ENCODE measurements at regions not wholly inside any gene's neighbourhood (a gene's known extent, or its start where the extent isn't known, plus 50 kb on each side); places are given as distances from the start of the nearest gene placed in this dataset.

DNA sequence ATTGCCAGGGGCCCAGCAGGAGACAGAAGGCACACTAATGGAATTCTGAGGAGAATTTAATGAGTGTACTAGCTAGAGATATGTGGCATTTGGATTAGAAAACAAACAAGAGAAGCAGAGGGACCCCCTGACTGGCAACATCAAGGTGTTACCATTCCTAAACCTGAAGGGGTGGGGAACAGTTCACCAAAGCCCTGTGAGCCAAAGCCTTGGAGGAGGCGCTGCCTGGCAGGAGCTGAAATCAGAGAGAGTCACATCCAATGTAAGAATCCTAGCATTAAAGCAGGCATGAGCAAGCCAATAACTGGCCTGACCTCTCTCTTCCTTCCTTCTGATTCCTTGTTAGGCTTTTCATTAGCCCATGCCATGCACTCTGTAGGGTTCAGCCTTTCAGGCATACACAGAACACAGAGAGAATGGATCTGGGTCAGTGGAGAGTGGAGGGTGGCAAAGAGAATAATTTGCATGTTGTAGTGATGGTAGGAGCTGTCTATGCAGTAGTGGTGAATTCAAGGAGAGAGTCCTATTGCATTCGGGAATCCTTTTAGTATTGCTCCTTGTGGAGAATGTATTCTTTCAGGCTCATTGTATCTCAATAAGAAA lies 367.2 kb upstream of the MAN1A1 start:
- no peaks in the 10 kb centered on the region for H3K27me3 ChIP-seq
- ATAC-seq: no peak
- TF ChIP-seq POLR2AphosphoS5 (IDR thresholded peaks at IDR 0.05) (no peak), EP300 (IDR thresholded peaks at IDR 0.05) (no peak), POLR2A (IDR thresholded peaks at IDR 0.05) (no peak)
- TF ChIP-seq, protein P1, sequence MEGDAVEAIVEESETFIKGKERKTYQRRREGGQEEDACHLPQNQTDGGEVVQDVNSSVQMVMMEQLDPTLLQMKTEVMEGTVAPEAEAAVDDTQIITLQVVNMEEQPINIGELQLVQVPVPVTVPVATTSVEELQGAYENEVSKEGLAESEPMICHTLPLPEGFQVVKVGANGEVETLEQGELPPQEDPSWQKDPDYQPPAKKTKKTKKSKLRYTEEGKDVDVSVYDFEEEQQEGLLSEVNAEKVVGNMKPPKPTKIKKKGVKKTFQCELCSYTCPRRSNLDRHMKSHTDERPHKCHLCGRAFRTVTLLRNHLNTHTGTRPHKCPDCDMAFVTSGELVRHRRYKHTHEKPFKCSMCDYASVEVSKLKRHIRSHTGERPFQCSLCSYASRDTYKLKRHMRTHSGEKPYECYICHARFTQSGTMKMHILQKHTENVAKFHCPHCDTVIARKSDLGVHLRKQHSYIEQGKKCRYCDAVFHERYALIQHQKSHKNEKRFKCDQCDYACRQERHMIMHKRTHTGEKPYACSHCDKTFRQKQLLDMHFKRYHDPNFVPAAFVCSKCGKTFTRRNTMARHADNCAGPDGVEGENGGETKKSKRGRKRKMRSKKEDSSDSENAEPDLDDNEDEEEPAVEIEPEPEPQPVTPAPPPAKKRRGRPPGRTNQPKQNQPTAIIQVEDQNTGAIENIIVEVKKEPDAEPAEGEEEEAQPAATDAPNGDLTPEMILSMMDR (IDR thresholded peaks at IDR 0.05): no peak
- no peaks in the 10 kb centered on the region for H3K36me3 ChIP-seq
- no peaks in the 10 kb centered on the region for H3K4me1 ChIP-seq
- WGBS, 2 donors (ENCODE audit: low coverage in 1 of 2): 81 to 96% methylated on average over 2 of the region's 2 CpGs
- no peaks in the 10 kb centered on the region for H3K9me3 ChIP-seq
- H3K27ac ChIP-seq: no peak overlapping the region
- no peak overlapping the region for H3K4me3 ChIP-seq

GRCh38 chr6:119713903-119714302 lies 364.3 kb upstream of the MAN1A1 start:
- Histone ChIP-seq H3K9me3 (no peaks in the 10 kb centered on the region), H3K27ac (no peak overlapping the region), H3K4me3 (no peak overlapping the region), H3K4me1 (no peaks in the 10 kb centered on the region), H3K27me3 (no peaks in the 10 kb centered on the region), H3K36me3 (no peaks in the 10 kb centered on the region)
- TF ChIP-seq POLR2A (IDR thresholded peaks at IDR 0.05) (no peak), EP300 (IDR thresholded peaks at IDR 0.05) (no peak), POLR2AphosphoS5 (IDR thresholded peaks at IDR 0.05) (no peak)
- TF ChIP-seq, protein P1 (IDR thresholded peaks at IDR 0.05): no peak
- no peak for ATAC-seq

GRCh38 chr6:119686644-119687043 lies 337.1 kb upstream of the MAN1A1 start:
- no peak for TF ChIP-seq POLR2AphosphoS5 (IDR thresholded peaks at IDR 0.05)
- TF ChIP-seq, protein P1 (IDR thresholded peaks at IDR 0.05): no peak
- TF ChIP-seq POLR2A (IDR thresholded peaks at IDR 0.05): no peak
- TF ChIP-seq EP300 (IDR thresholded peaks at IDR 0.05): no peak
- ATAC-seq: no peak
- Histone ChIP-seq H3K9me3 (no peaks in the 10 kb centered on the region), H3K27ac (no peak overlapping the region), H3K4me1 (no peaks in the 10 kb centered on the region), H3K27me3 (no peaks in the 10 kb centered on the region), H3K4me3 (no peak overlapping the region), H3K36me3 (no peaks in the 10 kb centered on the region)
- 70 to 77% methylated on average over 1 of the region's 1 CpG for WGBS, 2 donors (ENCODE audit: low coverage in 1 of 2)

- Histone ChIP-seq H3K4me3 (no peak overlapping the region), H3K27ac (no peak overlapping the region), H3K36me3 (no peaks in the 10 kb centered on the region), H3K4me1 (no peaks in the 10 kb centered on the region), H3K9me3 (no peaks in the 10 kb centered on the region), H3K27me3 (no peaks in the 10 kb centered on the region)
- TF ChIP-seq POLR2A (IDR thresholded peaks at IDR 0.05): no peak
- no peak for TF ChIP-seq POLR2AphosphoS5 (IDR thresholded peaks at IDR 0.05)
- TF ChIP-seq EP300 (IDR thresholded peaks at IDR 0.05): no peak
- TF ChIP-seq, protein P1 (IDR thresholded peaks at IDR 0.05): no peak
- no peak for ATAC-seq
These were observed 336.7 kb upstream of the MAN1A1 start for GRCh38 chr6:119686240-119686639.

- Histone ChIP-seq H3K27ac (no peak overlapping the region), H3K4me3 (no peak overlapping the region), H3K9me3 (no peaks in the 10 kb centered on the region), H3K4me1 (no peaks in the 10 kb centered on the region), H3K27me3 (no peaks in the 10 kb centered on the region), H3K36me3 (no peaks in the 10 kb centered on the region)
- no peak for TF ChIP-seq EP300 (IDR thresholded peaks at IDR 0.05)
- no peak for TF ChIP-seq POLR2A (IDR thresholded peaks at IDR 0.05)
- TF ChIP-seq, protein P1 (IDR thresholded peaks at IDR 0.05): no peak
- 85 to 87% methylated on average over 2 of the region's 2 CpGs for WGBS, 2 donors (ENCODE audit: low coverage in 1 of 2)
- ATAC-seq: no peak
These were observed 334.1 kb upstream of the MAN1A1 start for GRCh38 chr6:119683671-119684070.

Data from gastroesophageal sphincter (tissue), 4 donors.